IPS-18a (cell line): ENCODE measurements at regions not wholly inside any gene's neighbourhood (a gene's known extent, or its start where the extent isn't known, plus 50 kb on each side); places are given as distances from the start of the nearest gene placed in this dataset.
"Not testable (repeated sequence)": the region's sequence is repeated elsewhere in the genome, so short reads cannot be mapped to it uniquely, and the experiment has no call there.

Experiments
- H3K27ac ChIP-seq: one replicate; pipeline ENCODE4 v1.5.1; 2013; ENCODE audit warnings: low read length
- H3K27me3 ChIP-seq: one replicate; pipeline ENCODE4 v1.6.1; 2013; ENCODE audit warnings: mild to moderate bottlenecking, low read length; ENCODE audit not compliant: control insufficient read depth, insufficient read depth
- H3K36me3 ChIP-seq: one replicate; pipeline ENCODE4 v1.6.1; 2013; ENCODE audit warnings: low read depth, low read length; ENCODE audit not compliant: control insufficient read depth
- H3K4me1 ChIP-seq: one replicate; pipeline ENCODE4 v1.6.1; 2013; ENCODE audit warnings: low read depth, low read length; ENCODE audit not compliant: control insufficient read depth
- H3K4me3 ChIP-seq: one replicate; pipeline ENCODE4 v1.5.1; 2013; ENCODE audit warnings: low read length
- H3K9ac ChIP-seq: one replicate; pipeline ENCODE4 v1.6.1; 2013; ENCODE audit warnings: mild to moderate bottlenecking, low read length, moderate library complexity
- H3K9me3 ChIP-seq: one replicate; pipeline ENCODE4 v1.6.1; 2013; ENCODE audit warnings: low read depth, low read length; ENCODE audit not compliant: control insufficient read depth

GRCh38 chr16:87047221-87048037 is 269.8 kb downstream of the C16orf95 start:
- peaks cover 8% of the 10 kb centered on the region for H3K4me1 ChIP-seq
- no peak overlapping the region for H3K27ac ChIP-seq
- no peaks in the 10 kb centered on the region for H3K27me3 ChIP-seq
- no peak overlapping the region for H3K9ac ChIP-seq
- no peaks in the 10 kb centered on the region for H3K9me3 ChIP-seq
- no peaks in the 10 kb centered on the region for H3K36me3 ChIP-seq
- no peak overlapping the region for H3K4me3 ChIP-seq

GRCh38 chr16:87048038-87048729 is 269.0 kb downstream of the C16orf95 start:
- H3K9ac ChIP-seq = no peak overlapping the region
- peaks cover 8% of the 10 kb centered on the region for H3K4me1 ChIP-seq
- no peak overlapping the region for H3K4me3 ChIP-seq
- no peaks in the 10 kb centered on the region for H3K9me3 ChIP-seq
- H3K36me3 ChIP-seq = no peaks in the 10 kb centered on the region
- no peaks in the 10 kb centered on the region for H3K27me3 ChIP-seq
- no peak overlapping the region for H3K27ac ChIP-seq

- Histone ChIP-seq H3K9ac (no peak overlapping the region), H3K4me3 (no peak overlapping the region), H3K9me3 (no peaks in the 10 kb centered on the region), H3K27ac (no peak overlapping the region), H3K27me3 (no peaks in the 10 kb centered on the region), H3K36me3 (no peaks in the 10 kb centered on the region), H3K4me1 (peaks cover 8% of the 10 kb centered on the region)
Measured at GRCh38 chr16:87048730-87049115, 268.5 kb downstream of the C16orf95 start.

GRCh38 chr16:87049216-87049615 is 268.0 kb downstream of the C16orf95 start:
- H3K36me3 ChIP-seq, H3K4me3 ChIP-seq, H3K27me3 ChIP-seq, H3K27ac ChIP-seq, H3K4me1 ChIP-seq, H3K9me3 ChIP-seq, H3K9ac ChIP-seq: not testable (repeated sequence)

- no peaks in the 10 kb centered on the region for H3K27me3 ChIP-seq
- no peaks in the 10 kb centered on the region for H3K36me3 ChIP-seq
- no peak overlapping the region for H3K9ac ChIP-seq
- no peak overlapping the region for H3K4me3 ChIP-seq
- H3K9me3 ChIP-seq = peaks cover 2% of the 10 kb centered on the region
- no peak overlapping the region for H3K27ac ChIP-seq
- H3K4me1 ChIP-seq = peaks cover 8% of the 10 kb centered on the region
Measured at GRCh38 chr16:87050142-87050541, 267.1 kb downstream of the C16orf95 start.

- H3K36me3 ChIP-seq = no peaks in the 10 kb centered on the region
- H3K27ac ChIP-seq = no peak overlapping the region
- no peak overlapping the region for H3K4me3 ChIP-seq
- H3K9ac ChIP-seq = no peak overlapping the region
- peaks cover 8% of the 10 kb centered on the region for H3K4me1 ChIP-seq
- peaks cover 2% of the 10 kb centered on the region for H3K9me3 ChIP-seq
- H3K27me3 ChIP-seq = no peaks in the 10 kb centered on the region
Measured at GRCh38 chr16:87051526-87052320, 265.5 kb downstream of the C16orf95 start.

- Histone ChIP-seq H3K4me3 (no peak overlapping the region), H3K9ac (no peak overlapping the region), H3K36me3 (no peaks in the 10 kb centered on the region), H3K4me1 (peaks cover 2% of the 10 kb centered on the region), H3K9me3 (peaks cover 2% of the 10 kb centered on the region), H3K27ac (no peak overlapping the region), H3K27me3 (no peaks in the 10 kb centered on the region)
Measured at GRCh38 chr16:87052506-87052905, 264.7 kb downstream of the C16orf95 start.

- peaks cover 2% of the 10 kb centered on the region for H3K9me3 ChIP-seq
- H3K9ac ChIP-seq = no peak overlapping the region
- no peaks in the 10 kb centered on the region for H3K36me3 ChIP-seq
Measured at GRCh38 chr16:87053016-87053982, 263.9 kb downstream of the C16orf95 start.

GRCh38 chr16:87054154-87054553 is 263.0 kb downstream of the C16orf95 start:
- Histone ChIP-seq H3K4me1 (no peaks in the 10 kb centered on the region), H3K27me3 (no peaks in the 10 kb centered on the region), H3K4me3 (no peak overlapping the region), H3K27ac (no peak overlapping the region), H3K9ac (no peak overlapping the region), H3K36me3 (no peaks in the 10 kb centered on the region), H3K9me3 (peaks cover 2% of the 10 kb centered on the region)

More at GRCh38 chr16:87053016-87053982, 263.9 kb downstream of the C16orf95 start:
- H3K27me3 ChIP-seq = no peaks in the 10 kb centered on the region
- peak overlapping the region; percentile 38 for H3K4me3 ChIP-seq
- no peak overlapping the region for H3K27ac ChIP-seq
- no peaks in the 10 kb centered on the region for H3K4me1 ChIP-seq

- Histone ChIP-seq H3K4me3 (no peak overlapping the region), H3K9ac (no peak overlapping the region), H3K27me3 (no peaks in the 10 kb centered on the region), H3K9me3 (peaks cover 2% of the 10 kb centered on the region), H3K27ac (no peak overlapping the region), H3K4me1 (no peaks in the 10 kb centered on the region), H3K36me3 (no peaks in the 10 kb centered on the region)
Measured at GRCh38 chr16:87054856-87055255, 262.3 kb downstream of the C16orf95 start.
